Activated B cell treated with CpG ODN at 0.5 μM for 24 hours (primary cell): ENCODE measurements at regions not wholly inside any gene's neighbourhood (a gene's known extent, or its start where the extent isn't known, plus 50 kb on each side); places are given as distances from the start of the nearest gene placed in this dataset.

Source experiments
- ATAC-seq: fragments of 200-7000 bp; cut with Tn5 transposase; one replicate; pipeline ENCODE4 v1.10.0; 2021; ENCODE audit warnings: low read depth, mild to moderate bottlenecking, moderate library complexity
- CTCF ChIA-PET: fragments of 350-600 bp; sonication (Branson Sonifier 250); formaldehyde crosslinking; loops from one replicate; lab custom pipeline; 2021; ENCODE audit warnings: antibody characterized with exemption; lab: Charles Lee
- POLR2A ChIA-PET: fragments of 350-600 bp; sonication (Branson Sonifier 250); formaldehyde crosslinking; loops from one replicate; lab custom pipeline; 2021; ENCODE audit warnings: antibody characterized with exemption; lab: Charles Lee
- DNase-seq: peaks from one replicate; pipeline ENCODE4 v3.0.0; 2022
- H3K27ac Mint-ChIP-seq: one replicate; pipeline ENCODE4 v1.8.0; 2020; ENCODE audit warnings: mixed read lengths
- H3K27me3 Mint-ChIP-seq: one replicate; pipeline ENCODE4 v1.8.0; 2021; ENCODE audit warnings: mixed read lengths
- H3K36me3 Mint-ChIP-seq: one replicate; pipeline ENCODE4 v1.8.0; 2021; ENCODE audit warnings: low read depth, mixed read lengths
- H3K4me1 Mint-ChIP-seq: one replicate; pipeline ENCODE4 v1.8.0; 2021; ENCODE audit warnings: mixed read lengths
- H3K4me3 Mint-ChIP-seq: one replicate; pipeline ENCODE4 v1.8.0; 2020; ENCODE audit warnings: mild to moderate bottlenecking, mixed read lengths
- H3K9me3 Mint-ChIP-seq: one replicate; pipeline ENCODE4 v1.8.0; 2020; ENCODE audit warnings: mixed read lengths
- intact Hi-C: fragments of 100-400 bp; cut with micrococcal nuclease; formaldehyde crosslinking; loops from one replicate; pipeline ENCODE4 v1.15.1; 2024
- TF ChIP-seq, protein P1 (sequence below): fragments of 200-600 bp; IDR thresholded peaks from one replicate; pipeline ENCODE4 v1.8.0; 2022; ENCODE audit warnings: antibody characterized with exemption, mild to moderate bottlenecking

DNA sequence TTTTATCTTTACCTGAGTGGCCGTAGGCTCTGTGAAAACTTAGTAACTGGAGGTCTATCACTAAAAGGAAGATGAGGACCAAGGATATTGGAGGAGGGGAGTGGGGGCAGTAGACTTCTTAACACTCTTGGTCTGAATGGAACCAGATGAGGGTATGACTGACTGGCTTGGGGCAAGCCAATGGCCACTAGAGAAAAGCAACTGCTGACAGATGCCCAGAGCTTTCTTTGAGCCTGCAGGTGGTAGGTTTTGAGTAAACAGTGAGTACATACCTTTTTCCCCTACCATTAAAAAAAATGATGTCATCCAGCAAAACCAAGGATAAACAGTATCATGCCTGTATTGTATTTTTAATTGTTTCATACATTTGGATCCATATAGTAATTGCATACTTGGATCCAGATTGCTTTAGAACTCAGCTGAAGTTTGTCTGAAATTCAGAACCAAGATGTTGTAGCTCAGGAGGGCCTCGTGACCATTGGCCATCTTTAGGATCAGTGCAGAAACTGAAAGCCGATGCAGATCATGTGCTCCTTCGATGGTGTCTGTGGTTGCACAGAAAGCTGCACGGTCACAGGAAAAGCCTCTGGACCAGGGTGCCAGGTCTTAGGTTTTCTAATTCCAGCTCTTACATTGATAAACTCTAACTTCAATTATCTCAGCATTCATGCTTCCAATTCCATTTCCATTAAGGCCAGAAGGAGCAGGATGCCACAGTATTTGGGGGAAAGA lies 131.0 kb downstream of the PDGFRA start:
- TF ChIP-seq, protein P1, sequence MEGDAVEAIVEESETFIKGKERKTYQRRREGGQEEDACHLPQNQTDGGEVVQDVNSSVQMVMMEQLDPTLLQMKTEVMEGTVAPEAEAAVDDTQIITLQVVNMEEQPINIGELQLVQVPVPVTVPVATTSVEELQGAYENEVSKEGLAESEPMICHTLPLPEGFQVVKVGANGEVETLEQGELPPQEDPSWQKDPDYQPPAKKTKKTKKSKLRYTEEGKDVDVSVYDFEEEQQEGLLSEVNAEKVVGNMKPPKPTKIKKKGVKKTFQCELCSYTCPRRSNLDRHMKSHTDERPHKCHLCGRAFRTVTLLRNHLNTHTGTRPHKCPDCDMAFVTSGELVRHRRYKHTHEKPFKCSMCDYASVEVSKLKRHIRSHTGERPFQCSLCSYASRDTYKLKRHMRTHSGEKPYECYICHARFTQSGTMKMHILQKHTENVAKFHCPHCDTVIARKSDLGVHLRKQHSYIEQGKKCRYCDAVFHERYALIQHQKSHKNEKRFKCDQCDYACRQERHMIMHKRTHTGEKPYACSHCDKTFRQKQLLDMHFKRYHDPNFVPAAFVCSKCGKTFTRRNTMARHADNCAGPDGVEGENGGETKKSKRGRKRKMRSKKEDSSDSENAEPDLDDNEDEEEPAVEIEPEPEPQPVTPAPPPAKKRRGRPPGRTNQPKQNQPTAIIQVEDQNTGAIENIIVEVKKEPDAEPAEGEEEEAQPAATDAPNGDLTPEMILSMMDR = no peak
- ChIA-PET POLR2A (no interaction called here), CTCF (no interaction called here)
- Mint-ChIP-seq H3K4me3 (no peak overlapping the region), H3K9me3 (peaks cover 4% of the 10 kb centered on the region), H3K36me3 (no peaks in the 10 kb centered on the region), H3K27me3 (no peaks in the 10 kb centered on the region), H3K4me1 (no peaks in the 10 kb centered on the region), H3K27ac (no peak overlapping the region)
- intact Hi-C loops = no loop called here
- DNase-seq (no peak), ATAC-seq (no peak)

DNA sequence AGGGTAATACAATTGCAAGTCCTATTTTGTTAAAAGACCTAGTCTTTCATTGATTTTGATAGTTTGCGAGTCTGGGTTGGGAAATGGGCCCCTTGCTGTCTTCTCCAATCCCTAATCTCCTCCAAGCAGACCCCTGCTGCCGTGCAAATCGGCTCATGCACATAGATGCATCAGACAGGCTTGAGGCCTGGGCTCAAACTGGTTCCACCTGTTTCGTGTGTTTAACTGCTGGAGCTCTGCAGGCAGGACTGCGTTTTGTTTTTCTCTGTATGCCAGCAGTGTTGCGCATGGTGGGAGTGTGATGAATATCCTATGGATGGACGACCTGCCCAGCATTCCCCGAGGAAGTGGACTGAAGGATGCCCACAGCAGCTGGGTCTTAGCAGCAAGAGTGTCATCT lies 133.9 kb downstream of the PDGFRA start:
- POLR2A ChIA-PET = no interaction called here
- TF ChIP-seq, protein P1 = no peak
- DNase-seq (no peak), ATAC-seq (no peak)
- intact Hi-C loops = no loop called here
- Mint-ChIP-seq H3K27ac (no peak overlapping the region), H3K4me1 (no peaks in the 10 kb centered on the region), H3K27me3 (no peaks in the 10 kb centered on the region), H3K9me3 (peaks cover 4% of the 10 kb centered on the region), H3K4me3 (no peak overlapping the region), H3K36me3 (no peaks in the 10 kb centered on the region)
- CTCF ChIA-PET = no interaction called here

DNA sequence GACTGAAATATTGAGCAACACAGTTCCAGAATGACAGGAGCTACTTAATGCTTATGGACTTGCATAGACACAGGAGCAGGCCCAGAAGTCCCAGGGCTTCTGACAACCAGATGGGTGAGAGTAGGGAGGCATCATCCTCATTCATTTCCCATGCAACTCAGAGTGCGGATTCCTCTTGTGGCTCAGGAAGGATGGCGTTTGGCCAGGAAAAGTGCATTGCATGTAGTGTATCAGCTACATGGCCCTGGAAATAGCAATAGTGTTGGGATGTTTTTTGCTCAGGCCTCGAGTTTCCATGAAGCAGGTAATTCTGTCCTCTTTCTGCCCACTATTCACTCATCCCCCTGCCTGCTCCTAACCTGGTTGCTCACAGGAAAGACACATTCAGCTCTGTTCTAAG lies 136.6 kb downstream of the PDGFRA start:
- peaks cover 2% of the 10 kb centered on the region for H3K27me3 Mint-ChIP-seq
- H3K36me3 Mint-ChIP-seq = no peaks in the 10 kb centered on the region
- no peak overlapping the region for H3K4me3 Mint-ChIP-seq
- H3K4me1 Mint-ChIP-seq = no peaks in the 10 kb centered on the region
- CTCF ChIA-PET = no interaction called here
- no peaks in the 10 kb centered on the region for H3K9me3 Mint-ChIP-seq
- POLR2A ChIA-PET = no interaction called here
- no peak for DNase-seq
- intact Hi-C loops = no loop called here
- TF ChIP-seq, protein P1 = no peak
- no peak for ATAC-seq
- no peak overlapping the region for H3K27ac Mint-ChIP-seq

DNA sequence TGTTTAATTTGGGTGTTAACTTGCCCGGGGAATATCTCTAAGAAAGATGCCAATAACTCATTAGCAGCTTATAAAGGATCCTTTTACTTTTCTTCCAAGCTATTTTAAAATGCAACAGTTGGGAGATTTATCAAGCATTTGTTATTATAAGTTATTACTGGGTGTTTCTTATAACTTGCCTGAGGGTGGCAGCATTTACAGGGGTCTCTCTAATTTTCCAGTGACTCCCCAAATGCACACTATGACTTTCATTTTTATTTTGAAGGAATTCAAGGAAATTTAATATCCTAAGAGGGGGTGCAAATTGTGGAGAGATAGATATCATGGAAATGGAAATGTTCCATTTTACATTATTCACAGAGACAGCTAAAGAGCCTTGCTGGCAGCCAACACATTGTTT lies 138.0 kb downstream of the PDGFRA start:
- TF ChIP-seq, protein P1 = no peak
- ChIA-PET CTCF (no interaction called here), POLR2A (no interaction called here)
- Mint-ChIP-seq H3K36me3 (no peaks in the 10 kb centered on the region), H3K27me3 (peaks cover 2% of the 10 kb centered on the region), H3K4me3 (no peak overlapping the region), H3K27ac (no peak overlapping the region), H3K4me1 (no peaks in the 10 kb centered on the region), H3K9me3 (no peaks in the 10 kb centered on the region)
- no peak for DNase-seq
- ATAC-seq = no peak
- intact Hi-C loops = no loop called here

DNA sequence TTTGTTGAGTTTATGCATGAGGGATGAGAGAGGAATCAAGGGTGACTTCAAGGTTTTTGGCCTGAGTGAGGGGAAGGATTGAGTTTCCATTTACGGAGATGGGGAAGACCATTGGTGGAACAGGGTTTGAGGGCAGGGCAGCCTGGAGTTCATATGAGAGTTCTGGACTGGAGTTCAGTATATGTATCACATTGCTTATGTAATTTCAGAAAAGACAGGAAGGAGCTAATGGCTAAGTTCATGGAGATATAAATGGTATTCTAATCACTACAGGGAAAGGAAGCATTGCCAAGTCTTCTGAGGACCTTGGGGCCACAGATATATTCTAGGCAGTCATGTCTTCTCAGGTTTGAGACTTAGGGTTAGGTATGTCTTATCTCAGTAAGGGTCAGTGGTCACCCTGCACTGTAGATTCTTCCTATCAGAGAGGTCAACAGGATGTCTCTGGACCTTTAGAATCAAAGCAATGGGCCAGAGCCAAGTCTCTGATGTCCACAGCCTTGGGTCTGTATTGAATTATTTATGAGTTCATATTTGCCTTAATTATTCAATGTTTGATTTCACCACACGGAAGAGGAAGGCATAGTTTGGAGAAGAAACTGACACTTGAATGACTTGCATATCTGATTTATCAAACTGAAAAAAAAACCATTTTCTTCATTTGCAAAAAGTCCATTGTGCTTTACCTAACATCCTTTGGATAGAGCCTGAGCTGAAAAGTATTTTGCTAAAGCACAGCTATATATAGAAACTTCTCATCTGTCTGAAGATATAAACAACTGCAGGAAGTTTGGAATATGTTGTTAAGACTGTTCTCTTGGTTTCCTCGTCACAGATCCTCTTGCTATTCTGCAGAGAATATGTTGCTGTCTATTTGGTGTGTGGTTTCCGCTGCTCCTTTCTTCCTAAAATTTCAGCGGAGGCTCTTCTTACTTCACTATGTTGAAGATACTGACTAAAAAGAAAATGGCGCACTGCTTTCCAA lies 139.5 kb downstream of the PDGFRA start:
- intact Hi-C loops = no loop called here
- peaks cover 2% of the 10 kb centered on the region for H3K27me3 Mint-ChIP-seq
- CTCF ChIA-PET = no interaction called here

More for the DNA sequence above, 139.5 kb downstream of the PDGFRA start:
- TF ChIP-seq, protein P1 = no peak
- Mint-ChIP-seq H3K36me3 (no peaks in the 10 kb centered on the region), H3K27ac (no peak overlapping the region), H3K9me3 (no peaks in the 10 kb centered on the region), H3K4me1 (no peaks in the 10 kb centered on the region), H3K4me3 (no peak overlapping the region)
- ATAC-seq (no peak), DNase-seq (no peak)
- POLR2A ChIA-PET = no interaction called here
